ENCODE measurements at regions not wholly inside any gene's neighbourhood (a gene's known extent, or its start where the extent isn't known, plus 50 kb on each side); places are given as distances from the start of the nearest gene placed in this dataset.

DNA sequence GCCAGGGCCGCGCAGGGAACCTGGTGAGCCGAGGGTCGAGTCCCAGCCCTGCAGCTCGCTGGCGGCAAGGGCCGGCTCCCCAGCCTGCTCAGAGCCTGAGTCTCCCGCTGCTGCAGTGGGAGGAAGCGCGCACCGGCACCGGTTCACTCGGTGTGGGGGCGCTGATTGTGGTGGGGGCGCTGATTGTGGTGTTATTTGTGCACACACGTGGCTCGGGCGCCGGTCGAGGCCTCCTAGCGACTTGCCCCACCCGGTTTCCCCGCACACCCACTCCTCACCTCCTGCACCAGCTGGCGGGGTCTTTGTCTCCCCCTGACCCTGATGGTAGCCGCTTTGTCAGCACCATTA lies 266.7 kb downstream of the NSG2 start:
- no peak for TF ChIP-seq YY1 (IDR thresholded peaks at IDR 0.05)
- TF ChIP-seq, protein P1, sequence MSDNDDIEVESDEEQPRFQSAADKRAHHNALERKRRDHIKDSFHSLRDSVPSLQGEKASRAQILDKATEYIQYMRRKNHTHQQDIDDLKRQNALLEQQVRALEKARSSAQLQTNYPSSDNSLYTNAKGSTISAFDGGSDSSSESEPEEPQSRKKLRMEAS (IDR thresholded peaks at IDR 0.05), result no peak
- TF ChIP-seq, protein P2, sequence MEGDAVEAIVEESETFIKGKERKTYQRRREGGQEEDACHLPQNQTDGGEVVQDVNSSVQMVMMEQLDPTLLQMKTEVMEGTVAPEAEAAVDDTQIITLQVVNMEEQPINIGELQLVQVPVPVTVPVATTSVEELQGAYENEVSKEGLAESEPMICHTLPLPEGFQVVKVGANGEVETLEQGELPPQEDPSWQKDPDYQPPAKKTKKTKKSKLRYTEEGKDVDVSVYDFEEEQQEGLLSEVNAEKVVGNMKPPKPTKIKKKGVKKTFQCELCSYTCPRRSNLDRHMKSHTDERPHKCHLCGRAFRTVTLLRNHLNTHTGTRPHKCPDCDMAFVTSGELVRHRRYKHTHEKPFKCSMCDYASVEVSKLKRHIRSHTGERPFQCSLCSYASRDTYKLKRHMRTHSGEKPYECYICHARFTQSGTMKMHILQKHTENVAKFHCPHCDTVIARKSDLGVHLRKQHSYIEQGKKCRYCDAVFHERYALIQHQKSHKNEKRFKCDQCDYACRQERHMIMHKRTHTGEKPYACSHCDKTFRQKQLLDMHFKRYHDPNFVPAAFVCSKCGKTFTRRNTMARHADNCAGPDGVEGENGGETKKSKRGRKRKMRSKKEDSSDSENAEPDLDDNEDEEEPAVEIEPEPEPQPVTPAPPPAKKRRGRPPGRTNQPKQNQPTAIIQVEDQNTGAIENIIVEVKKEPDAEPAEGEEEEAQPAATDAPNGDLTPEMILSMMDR (IDR thresholded peaks at IDR 0.05; ENCODE audit: low read depth, low read length, missing input control), result no peak
- TF ChIP-seq, protein P3, sequence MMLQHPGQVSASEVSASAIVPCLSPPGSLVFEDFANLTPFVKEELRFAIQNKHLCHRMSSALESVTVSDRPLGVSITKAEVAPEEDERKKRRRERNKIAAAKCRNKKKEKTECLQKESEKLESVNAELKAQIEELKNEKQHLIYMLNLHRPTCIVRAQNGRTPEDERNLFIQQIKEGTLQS (IDR thresholded peaks at IDR 0.05), result no peak
- TF ChIP-seq RAD21 (IDR thresholded peaks at IDR 0.05), result no peak
- TF ChIP-seq GABPA (IDR thresholded peaks at IDR 0.05 in 1 of 2, conservative IDR thresholded peaks at IDR 0.05 in 1 of 2), result no peak
- TF ChIP-seq EGR1 (IDR thresholded peaks at IDR 0.05; ENCODE audit: low read depth in 2 of 2), result no peak
- TF ChIP-seq, protein P4, sequence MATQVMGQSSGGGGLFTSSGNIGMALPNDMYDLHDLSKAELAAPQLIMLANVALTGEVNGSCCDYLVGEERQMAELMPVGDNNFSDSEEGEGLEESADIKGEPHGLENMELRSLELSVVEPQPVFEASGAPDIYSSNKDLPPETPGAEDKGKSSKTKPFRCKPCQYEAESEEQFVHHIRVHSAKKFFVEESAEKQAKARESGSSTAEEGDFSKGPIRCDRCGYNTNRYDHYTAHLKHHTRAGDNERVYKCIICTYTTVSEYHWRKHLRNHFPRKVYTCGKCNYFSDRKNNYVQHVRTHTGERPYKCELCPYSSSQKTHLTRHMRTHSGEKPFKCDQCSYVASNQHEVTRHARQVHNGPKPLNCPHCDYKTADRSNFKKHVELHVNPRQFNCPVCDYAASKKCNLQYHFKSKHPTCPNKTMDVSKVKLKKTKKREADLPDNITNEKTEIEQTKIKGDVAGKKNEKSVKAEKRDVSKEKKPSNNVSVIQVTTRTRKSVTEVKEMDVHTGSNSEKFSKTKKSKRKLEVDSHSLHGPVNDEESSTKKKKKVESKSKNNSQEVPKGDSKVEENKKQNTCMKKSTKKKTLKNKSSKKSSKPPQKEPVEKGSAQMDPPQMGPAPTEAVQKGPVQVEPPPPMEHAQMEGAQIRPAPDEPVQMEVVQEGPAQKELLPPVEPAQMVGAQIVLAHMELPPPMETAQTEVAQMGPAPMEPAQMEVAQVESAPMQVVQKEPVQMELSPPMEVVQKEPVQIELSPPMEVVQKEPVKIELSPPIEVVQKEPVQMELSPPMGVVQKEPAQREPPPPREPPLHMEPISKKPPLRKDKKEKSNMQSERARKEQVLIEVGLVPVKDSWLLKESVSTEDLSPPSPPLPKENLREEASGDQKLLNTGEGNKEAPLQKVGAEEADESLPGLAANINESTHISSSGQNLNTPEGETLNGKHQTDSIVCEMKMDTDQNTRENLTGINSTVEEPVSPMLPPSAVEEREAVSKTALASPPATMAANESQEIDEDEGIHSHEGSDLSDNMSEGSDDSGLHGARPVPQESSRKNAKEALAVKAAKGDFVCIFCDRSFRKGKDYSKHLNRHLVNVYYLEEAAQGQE (IDR thresholded peaks at IDR 0.05), result no peak
- no peak for TF ChIP-seq HNF4G (IDR thresholded peaks at IDR 0.05)
